GM21786 (cell line): ENCODE measurements at regions not wholly inside any gene's neighbourhood (a gene's known extent, or its start where the extent isn't known, plus 50 kb on each side); places are given as distances from the start of the nearest gene placed in this dataset.
"Not testable (repeated sequence)": the region's sequence is repeated elsewhere in the genome, so short reads cannot be mapped to it uniquely, and the experiment has no call there.

Experiments
- ATAC-seq: cut with Tn5 transposase; IDR thresholded peaks from one replicate; pipeline ENCODE4 v1.9.1; 2021; ENCODE audit not compliant: unreplicated experiment

DNA sequence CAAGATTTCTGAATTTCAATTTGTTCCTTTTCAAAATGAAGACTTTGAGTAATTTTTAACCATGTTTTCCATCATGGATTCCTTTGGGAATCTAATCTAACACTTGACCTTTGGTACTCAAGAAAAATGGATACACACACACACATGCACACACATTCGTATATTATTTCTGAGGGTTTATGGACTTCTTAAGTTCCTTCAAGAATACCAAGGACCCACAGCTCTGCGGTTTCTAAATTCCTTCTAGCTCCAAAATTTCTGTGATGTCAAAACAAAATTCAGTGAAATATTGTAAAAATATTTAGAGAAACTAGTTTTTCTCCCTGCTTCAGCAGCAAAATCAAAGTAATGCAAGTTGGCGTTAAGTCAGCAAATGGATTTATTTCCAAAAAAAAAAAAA, 98.3 kb upstream of the FAM13C start:
- ATAC-seq, result no peak

- no peak for ATAC-seq
Measured at GRCh38 chr10:59456199-59456598, 93.8 kb upstream of the FAM13C start.

- ATAC-seq, result no peak
Measured at GRCh38 chr10:59454171-59454919, 92.0 kb upstream of the FAM13C start.

GRCh38 chr10:59448616-59449015, 86.3 kb upstream of the FAM13C start:
- no peak for ATAC-seq

GRCh38 chr10:59435707-59436106, 73.4 kb upstream of the FAM13C start:
- ATAC-seq, result no peak

GRCh38 chr10:59434463-59435321, 72.3 kb upstream of the FAM13C start:
- no peak for ATAC-seq

DNA sequence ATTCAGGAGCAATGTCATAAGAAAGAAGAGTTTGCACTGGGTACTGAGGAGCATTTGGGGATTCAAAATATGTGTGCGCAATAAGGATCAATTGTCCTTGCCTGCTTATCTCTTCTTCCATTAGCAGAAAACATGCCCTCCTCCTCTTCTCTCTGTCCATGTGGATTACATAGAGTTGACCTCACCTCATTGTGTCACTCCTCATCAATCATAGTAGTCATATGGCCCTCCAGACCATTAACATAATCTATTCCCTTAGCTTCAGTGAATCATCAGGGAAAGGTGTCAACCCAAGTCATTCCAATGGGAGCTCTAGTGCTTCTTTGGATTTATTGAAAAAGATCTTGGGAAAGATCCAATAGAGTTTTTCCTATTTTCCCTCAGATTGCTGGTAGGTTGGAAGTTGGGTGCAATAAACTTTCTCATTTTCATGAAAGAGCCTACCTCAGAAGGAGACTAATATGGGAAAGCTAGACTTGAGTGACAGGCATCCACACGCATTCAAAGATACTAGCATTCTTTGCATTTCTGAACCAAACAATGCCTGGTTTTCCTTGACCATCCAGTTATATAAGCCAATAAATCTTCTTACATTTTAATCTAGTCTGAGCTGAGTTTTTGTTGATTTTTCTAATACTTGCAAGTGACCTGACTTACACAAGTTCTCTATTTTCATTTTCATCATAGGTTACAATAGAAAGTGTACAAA, 71.5 kb upstream of the FAM13C start:
- no peak for ATAC-seq

DNA sequence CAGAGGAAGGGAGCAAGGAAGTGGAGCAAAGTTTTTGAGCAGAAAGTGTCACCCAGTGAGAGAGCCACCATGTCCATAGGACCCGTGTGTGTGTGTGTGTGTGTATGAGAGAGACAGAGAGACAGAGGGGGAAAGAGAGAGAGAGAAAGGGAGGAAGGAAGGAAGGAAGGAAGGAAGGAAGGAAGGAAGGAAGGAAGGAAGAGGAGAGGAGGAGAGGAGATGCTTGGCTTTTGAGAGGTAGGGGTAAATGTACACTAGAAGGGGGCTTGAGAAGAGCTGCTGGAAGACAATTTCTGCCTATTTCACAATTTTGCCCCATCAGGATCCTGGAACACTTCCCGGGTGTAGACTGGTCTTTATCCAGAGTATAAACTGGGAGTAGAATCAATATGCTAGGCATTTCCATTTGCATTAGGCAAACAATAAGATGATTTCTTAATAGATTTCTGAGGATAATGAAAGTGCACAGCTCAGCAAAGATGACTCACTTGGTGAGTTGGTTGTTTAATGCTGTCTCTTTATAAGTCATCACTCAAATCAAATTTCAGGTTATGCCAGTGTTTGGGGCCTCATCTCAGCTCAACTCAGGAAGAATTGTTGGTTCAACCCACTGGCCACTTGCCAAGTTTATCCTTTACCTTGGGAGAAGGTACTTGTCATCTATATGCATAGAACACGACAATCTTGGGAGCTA, 70.0 kb upstream of the FAM13C start:
- ATAC-seq, result no peak

DNA sequence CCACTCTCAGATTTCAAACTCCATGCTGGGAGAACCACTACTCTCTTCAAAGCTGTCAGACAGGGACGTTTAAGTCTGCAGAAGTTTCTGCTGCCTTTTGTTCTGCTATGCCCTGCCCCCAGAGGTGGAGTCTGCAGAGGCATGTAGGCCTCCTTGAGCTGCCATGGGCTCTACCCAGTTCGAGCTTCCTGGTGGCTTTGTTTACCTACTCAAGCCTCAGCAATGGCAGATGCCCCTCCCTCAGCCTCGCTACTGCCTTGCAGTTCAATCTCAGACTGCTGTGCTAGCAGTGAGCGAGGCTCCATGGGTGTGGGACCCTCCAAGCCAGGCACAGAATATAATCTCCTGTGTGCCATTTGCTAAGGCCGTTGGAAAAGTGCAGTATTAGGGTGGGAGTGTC, 51.4 kb upstream of the FAM13C start:
- not testable (repeated sequence) for ATAC-seq
